M059J (cell line): ENCODE measurements at regions not wholly inside any gene's neighbourhood (a gene's known extent, or its start where the extent isn't known, plus 50 kb on each side); places are given as distances from the start of the nearest gene placed in this dataset.

Experiments
- DNase-seq: peaks from one replicate; pipeline ENCODE4 v3.0.0-alpha.2; 2012; ENCODE audit warnings: low read depth

- no peak for DNase-seq
Observed at GRCh38 chr6:126147291-126147815, 161.0 kb downstream of the TRMT11 start.

- DNase-seq = no peak
Observed at GRCh38 chr6:126148853-126149252, 162.5 kb downstream of the TRMT11 start.

GRCh38 chr6:126152372-126152745 lies 166.0 kb downstream of the TRMT11 start:
- no peak for DNase-seq

GRCh38 chr6:126153661-126154060 lies 167.3 kb downstream of the TRMT11 start:
- DNase-seq = peak; percentile 74

GRCh38 chr6:126156973-126157372 lies 170.6 kb downstream of the TRMT11 start:
- DNase-seq = no peak

GRCh38 chr6:126167726-126168125 lies 172.2 kb upstream of the CENPW start:
- DNase-seq = no peak

GRCh38 chr6:126170433-126170832 lies 169.5 kb upstream of the CENPW start:
- DNase-seq = no peak

GRCh38 chr6:126170978-126171382 lies 168.9 kb upstream of the CENPW start:
- DNase-seq = peak; percentile 56

GRCh38 chr6:126172131-126172530 lies 167.8 kb upstream of the CENPW start:
- DNase-seq = no peak

- no peak for DNase-seq
Observed at GRCh38 chr6:126173265-126173664, 166.7 kb upstream of the CENPW start.

- no peak for DNase-seq
Observed at GRCh38 chr6:126174697-126175096, 165.2 kb upstream of the CENPW start.

GRCh38 chr6:126175251-126175650 lies 164.7 kb upstream of the CENPW start:
- peak; percentile 50 for DNase-seq

- DNase-seq = peak; percentile 53
Observed at GRCh38 chr6:126176282-126176681, 163.6 kb upstream of the CENPW start.

- DNase-seq = peak; percentile 98
Observed at GRCh38 chr6:126180585-126180984, 159.3 kb upstream of the CENPW start.

GRCh38 chr6:126181173-126181741 lies 158.7 kb upstream of the CENPW start:
- peak; percentile 23 for DNase-seq

GRCh38 chr6:126181890-126182289 lies 158.0 kb upstream of the CENPW start:
- no peak for DNase-seq

GRCh38 chr6:126182650-126183311 lies 157.1 kb upstream of the CENPW start:
- DNase-seq = peak; percentile 57

GRCh38 chr6:126185774-126186173 lies 154.1 kb upstream of the CENPW start:
- DNase-seq = no peak

- peak; percentile 81 for DNase-seq
Observed at GRCh38 chr6:126188279-126188909, 151.5 kb upstream of the CENPW start.

- DNase-seq = no peak
Observed at GRCh38 chr6:126195625-126196236, 144.2 kb upstream of the CENPW start.

- no peak for DNase-seq
Observed at GRCh38 chr6:126198631-126199030, 141.3 kb upstream of the CENPW start.

GRCh38 chr6:126199466-126199865 lies 140.4 kb upstream of the CENPW start:
- DNase-seq = no peak

GRCh38 chr6:126202707-126203106 lies 137.2 kb upstream of the CENPW start:
- DNase-seq = no peak
